ENCODE measurements at regions not wholly inside any gene's neighbourhood (a gene's known extent, or its start where the extent isn't known, plus 50 kb on each side); places are given as distances from the start of the nearest gene placed in this dataset.

- Mint-ChIP-seq H3K27ac (no peak overlapping the region), H3K4me3 (no peak overlapping the region), H3K36me3 (ENCODE audit: low read depth) (no peaks in the 10 kb centered on the region), H3K27me3 (ENCODE audit: insufficient read depth) (no peaks in the 10 kb centered on the region), H3K4me1 (ENCODE audit: low read depth) (peaks cover 41% of the 10 kb centered on the region), H3K9me3 (no peaks in the 10 kb centered on the region)
- DNase-seq = no peak
- no peak for TF ChIP-seq CTCF (IDR thresholded peaks at IDR 0.05)
Measured at GRCh38 chr14:80428171-80428570, 216.9 kb upstream of the DIO2 start.

DNA sequence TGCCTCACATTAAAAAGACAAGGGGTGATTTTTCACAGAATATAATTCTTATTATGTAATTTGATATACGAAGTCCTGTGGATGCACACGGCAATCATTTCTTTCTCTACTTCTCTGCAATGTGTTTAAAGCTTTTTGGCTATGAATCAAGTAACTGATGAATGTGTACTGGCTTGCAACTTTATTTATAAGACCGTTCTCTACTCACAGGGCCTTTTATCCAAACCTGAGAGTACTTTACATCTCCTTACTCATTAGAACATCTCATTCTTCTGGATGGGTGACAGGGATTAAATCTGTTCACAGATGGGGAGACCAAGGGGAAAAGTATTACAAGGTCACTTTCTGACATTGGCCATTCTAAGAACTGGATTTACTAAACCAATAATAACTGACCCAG, 215.8 kb upstream of the DIO2 start:
- DNase-seq = no peak

DNA sequence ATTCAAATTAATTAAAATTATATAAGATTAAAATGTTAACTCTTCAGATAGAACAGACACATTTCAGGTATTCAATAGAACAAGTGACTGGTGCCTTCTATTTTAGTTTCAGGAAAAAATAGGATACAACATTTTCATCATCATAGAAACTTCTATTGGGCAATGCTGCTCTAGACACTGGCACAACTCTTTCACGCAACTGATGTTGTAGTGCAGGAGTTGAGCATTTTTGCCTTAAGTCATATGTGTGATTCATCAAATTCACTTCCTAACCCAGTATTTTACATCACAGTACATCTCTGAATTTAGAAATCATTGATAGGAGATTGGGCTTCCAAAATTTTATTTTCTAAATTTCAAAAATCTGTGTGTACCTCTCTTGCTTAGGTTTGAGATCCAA, 215.4 kb upstream of the DIO2 start:
- DNase-seq = no peak
- no peak for TF ChIP-seq CTCF (IDR thresholded peaks at IDR 0.05)
- Mint-ChIP-seq H3K4me1 (ENCODE audit: low read depth) (peaks cover 41% of the 10 kb centered on the region), H3K27me3 (ENCODE audit: insufficient read depth) (no peaks in the 10 kb centered on the region), H3K36me3 (ENCODE audit: low read depth) (no peaks in the 10 kb centered on the region), H3K4me3 (no peak overlapping the region), H3K27ac (no peak overlapping the region; the same call in 1 of the 2 replicates), H3K9me3 (no peaks in the 10 kb centered on the region)

More for the DNA sequence above, 215.8 kb upstream of the DIO2 start:
- Mint-ChIP-seq H3K9me3 (no peaks in the 10 kb centered on the region), H3K27me3 (ENCODE audit: insufficient read depth) (no peaks in the 10 kb centered on the region), H3K4me3 (no peak overlapping the region), H3K27ac (peak overlapping the region; percentile 36), H3K4me1 (ENCODE audit: low read depth) (peaks cover 41% of the 10 kb centered on the region), H3K36me3 (ENCODE audit: low read depth) (no peaks in the 10 kb centered on the region)
- TF ChIP-seq CTCF (IDR thresholded peaks at IDR 0.05) = no peak

GRCh38 chr14:80425686-80426085, 214.4 kb upstream of the DIO2 start:
- peak; percentile 98 for DNase-seq
- no peaks in the 10 kb centered on the region for H3K36me3 Mint-ChIP-seq (ENCODE audit: low read depth)
- H3K4me1 Mint-ChIP-seq (ENCODE audit: low read depth) = peaks cover 41% of the 10 kb centered on the region
- H3K27ac Mint-ChIP-seq = peak overlapping the region; percentile 76
- no peak for TF ChIP-seq CTCF (IDR thresholded peaks at IDR 0.05)
- no peak overlapping the region; the same call in 1 of the 2 replicates for H3K4me3 Mint-ChIP-seq
- no peaks in the 10 kb centered on the region for H3K9me3 Mint-ChIP-seq
- no peaks in the 10 kb centered on the region for H3K27me3 Mint-ChIP-seq (ENCODE audit: insufficient read depth)

GRCh38 chr14:80419769-80420168, 208.5 kb upstream of the DIO2 start:
- Mint-ChIP-seq H3K9me3 (no peaks in the 10 kb centered on the region), H3K4me3 (no peak overlapping the region), H3K36me3 (ENCODE audit: low read depth) (no peaks in the 10 kb centered on the region), H3K27me3 (ENCODE audit: insufficient read depth) (no peaks in the 10 kb centered on the region), H3K4me1 (ENCODE audit: low read depth) (no peaks in the 10 kb centered on the region), H3K27ac (no peak overlapping the region)
- DNase-seq = no peak
- TF ChIP-seq CTCF (IDR thresholded peaks at IDR 0.05) = no peak

- Mint-ChIP-seq H3K36me3 (ENCODE audit: low read depth) (no peaks in the 10 kb centered on the region), H3K4me1 (ENCODE audit: low read depth) (no peaks in the 10 kb centered on the region), H3K4me3 (no peak overlapping the region), H3K27ac (no peak overlapping the region), H3K27me3 (ENCODE audit: insufficient read depth) (no peaks in the 10 kb centered on the region), H3K9me3 (no peaks in the 10 kb centered on the region)
- no peak for DNase-seq
- no peak for TF ChIP-seq CTCF (IDR thresholded peaks at IDR 0.05)
Measured at GRCh38 chr14:80419345-80419744, 208.0 kb upstream of the DIO2 start.
